Glutamatergic neuron (in vitro differentiated cells): ENCODE measurements at regions not wholly inside any gene's neighbourhood (a gene's known extent, or its start where the extent isn't known, plus 50 kb on each side); places are given as distances from the start of the nearest gene placed in this dataset.
"Not testable (repeated sequence)": the region's sequence is repeated elsewhere in the genome, so short reads cannot be mapped to it uniquely, and the experiment has no call there.

Source experiments
- DNase-seq: peaks from one replicate; pipeline ENCODE4 v3.0.0; 2022
- H3K27ac Mint-ChIP-seq: one replicate; pipeline ENCODE4 v1.8.0; 2020; ENCODE audit warnings: mild to moderate bottlenecking, mixed read lengths, inconsistent platforms; ENCODE audit not compliant: unreplicated experiment
- H3K27me3 Mint-ChIP-seq: one replicate; pipeline ENCODE4 v1.8.0; 2020; ENCODE audit warnings: mild to moderate bottlenecking, moderate library complexity, mixed read lengths, inconsistent platforms; ENCODE audit not compliant: unreplicated experiment
- H3K36me3 Mint-ChIP-seq: one replicate; pipeline ENCODE4 v1.8.0; 2020; ENCODE audit warnings: mild to moderate bottlenecking, mixed read lengths, inconsistent platforms; ENCODE audit not compliant: unreplicated experiment
- H3K4me1 Mint-ChIP-seq: one replicate; pipeline ENCODE4 v1.8.0; 2020; ENCODE audit warnings: mild to moderate bottlenecking, low read depth, mixed read lengths, inconsistent platforms; ENCODE audit not compliant: unreplicated experiment
- H3K4me3 Mint-ChIP-seq: one replicate; pipeline ENCODE4 v1.8.0; 2020; ENCODE audit warnings: mild to moderate bottlenecking, mixed read lengths, inconsistent platforms; ENCODE audit not compliant: unreplicated experiment
- H3K9me3 Mint-ChIP-seq: one replicate; pipeline ENCODE4 v1.8.0; 2020; ENCODE audit warnings: mild to moderate bottlenecking, moderate library complexity, mixed read lengths, inconsistent platforms; ENCODE audit not compliant: unreplicated experiment

GRCh38 chr7:76912011-76912814 lies 119.9 kb downstream of the SPDYE17 start:
- not testable (repeated sequence) for H3K4me1 Mint-ChIP-seq, H3K36me3 Mint-ChIP-seq, H3K9me3 Mint-ChIP-seq, H3K27ac Mint-ChIP-seq, H3K27me3 Mint-ChIP-seq, DNase-seq, H3K4me3 Mint-ChIP-seq

DNA sequence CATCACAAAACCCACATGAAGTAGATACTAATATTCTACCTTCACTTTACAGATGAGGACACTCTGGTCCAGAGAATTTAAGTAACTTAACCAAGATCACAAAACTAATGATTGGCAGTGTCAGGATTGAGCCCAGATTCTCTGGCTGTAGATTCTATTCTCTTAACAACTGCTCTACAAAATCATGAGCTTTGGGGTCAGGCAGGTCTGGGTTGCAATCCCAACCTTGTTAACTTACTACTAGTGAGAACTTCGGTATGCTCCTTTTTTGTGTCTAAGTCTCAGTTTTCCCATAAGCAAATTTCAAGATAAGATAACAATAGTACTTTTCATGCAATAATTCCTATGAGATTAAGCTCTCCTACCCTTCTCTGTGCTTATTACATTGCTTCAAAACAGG lies 127.5 kb downstream of the SPDYE17 start:
- not testable (repeated sequence) for H3K36me3 Mint-ChIP-seq, DNase-seq, H3K4me1 Mint-ChIP-seq, H3K4me3 Mint-ChIP-seq, H3K9me3 Mint-ChIP-seq, H3K27ac Mint-ChIP-seq, H3K27me3 Mint-ChIP-seq

DNA sequence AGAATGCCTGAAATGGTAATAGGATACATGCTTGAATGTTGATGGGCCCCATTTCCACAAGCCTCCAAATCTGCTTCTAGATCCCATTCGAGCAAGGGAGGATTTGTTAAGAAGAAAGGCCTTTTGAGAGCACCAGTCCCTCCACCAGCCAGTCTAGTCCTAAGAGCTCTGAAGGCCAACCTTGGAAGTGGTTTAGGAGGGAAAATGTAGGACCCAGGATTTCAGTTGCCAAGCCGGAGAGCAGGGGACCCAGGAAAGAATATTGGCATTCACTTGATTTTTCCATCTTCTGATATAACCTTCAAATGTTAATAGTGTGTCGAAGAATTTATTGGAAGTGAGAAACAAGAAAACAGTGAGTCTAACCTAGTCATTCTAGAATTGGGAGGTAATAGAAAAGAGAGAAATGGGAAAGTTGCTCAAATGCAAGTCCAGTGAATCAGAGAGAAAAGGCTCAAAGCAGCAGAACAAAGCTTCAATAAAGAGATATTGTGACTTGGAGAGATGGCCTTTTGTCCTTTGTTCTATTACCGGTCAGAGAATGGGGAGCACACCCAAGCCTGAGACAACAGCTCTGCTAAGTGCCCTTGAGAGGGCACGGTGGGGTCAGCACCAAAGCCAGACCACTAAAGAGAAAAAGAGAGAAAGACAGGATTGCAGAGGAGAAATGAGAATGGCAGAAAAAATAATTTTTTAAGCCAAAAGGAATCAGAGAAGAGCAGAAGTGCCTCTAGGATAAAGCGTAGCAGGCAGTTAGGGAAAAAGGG lies 130.0 kb downstream of the SPDYE17 start:
- H3K4me1 Mint-ChIP-seq, H3K36me3 Mint-ChIP-seq, DNase-seq, H3K27me3 Mint-ChIP-seq, H3K4me3 Mint-ChIP-seq, H3K9me3 Mint-ChIP-seq, H3K27ac Mint-ChIP-seq: not testable (repeated sequence)

DNA sequence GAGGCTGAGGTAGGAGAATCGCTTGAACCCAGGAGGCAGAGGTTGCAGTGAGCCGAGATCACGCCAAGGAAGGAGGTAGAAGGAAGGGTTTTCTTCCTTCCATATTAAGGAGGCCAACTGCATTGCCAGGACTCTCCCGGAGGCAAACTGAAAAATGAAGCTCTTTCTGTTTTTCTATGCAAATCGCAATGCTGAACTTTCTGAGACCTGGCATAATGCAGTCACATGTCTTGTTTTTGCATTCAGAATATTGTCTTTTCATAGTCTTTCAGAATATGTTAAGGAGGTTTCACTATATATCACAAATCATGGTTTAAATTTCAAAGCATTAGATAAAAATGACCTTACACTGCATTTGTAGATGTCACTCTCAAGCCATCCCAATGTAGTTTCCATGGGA lies 133.4 kb downstream of the SPDYE17 start:
- not testable (repeated sequence) for H3K9me3 Mint-ChIP-seq, H3K4me3 Mint-ChIP-seq, H3K36me3 Mint-ChIP-seq, H3K4me1 Mint-ChIP-seq, DNase-seq, H3K27ac Mint-ChIP-seq, H3K27me3 Mint-ChIP-seq

- H3K4me3 Mint-ChIP-seq, H3K36me3 Mint-ChIP-seq, H3K27ac Mint-ChIP-seq, H3K4me1 Mint-ChIP-seq, H3K9me3 Mint-ChIP-seq, H3K27me3 Mint-ChIP-seq, DNase-seq: not testable (repeated sequence)
Observed at GRCh38 chr7:76897007-76897406, 135.2 kb downstream of the SPDYE17 start.

- not testable (repeated sequence) for H3K27me3 Mint-ChIP-seq, H3K9me3 Mint-ChIP-seq, H3K27ac Mint-ChIP-seq, H3K4me3 Mint-ChIP-seq, H3K36me3 Mint-ChIP-seq, DNase-seq, H3K4me1 Mint-ChIP-seq
Observed at GRCh38 chr7:76895696-76896095, 136.5 kb downstream of the SPDYE17 start.

- DNase-seq, H3K36me3 Mint-ChIP-seq, H3K4me1 Mint-ChIP-seq, H3K9me3 Mint-ChIP-seq, H3K27ac Mint-ChIP-seq, H3K27me3 Mint-ChIP-seq, H3K4me3 Mint-ChIP-seq: not testable (repeated sequence)
Observed at GRCh38 chr7:76891771-76892170, 140.4 kb downstream of the SPDYE17 start.

DNA sequence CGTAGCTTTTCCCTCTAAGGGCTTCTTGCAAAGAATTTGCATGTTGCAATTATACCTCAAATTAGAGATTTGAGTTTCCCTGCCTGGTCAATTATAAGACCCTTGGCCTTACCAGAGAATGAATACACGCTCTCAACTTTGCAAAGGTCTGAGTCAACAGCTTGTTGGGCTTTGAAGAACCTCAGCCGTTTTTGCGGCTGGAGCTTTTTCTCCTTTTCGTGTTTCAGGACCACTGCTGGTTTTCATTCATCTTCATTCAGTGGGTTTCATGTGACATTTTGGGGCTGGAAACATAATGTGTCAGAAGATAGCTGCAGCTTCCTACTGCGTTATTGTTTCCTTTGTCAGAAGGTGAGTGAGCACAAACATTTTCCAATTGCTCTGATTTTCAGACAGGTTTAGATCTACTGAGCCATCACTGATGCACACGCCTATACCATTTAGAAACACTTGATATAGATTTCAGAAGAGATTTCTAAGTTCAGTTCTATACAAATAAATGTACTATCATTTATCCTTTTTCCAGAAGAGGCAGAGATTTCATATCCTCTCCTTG lies 152.3 kb downstream of the SPDYE17 start:
- not testable (repeated sequence) for DNase-seq, H3K4me3 Mint-ChIP-seq, H3K36me3 Mint-ChIP-seq, H3K27ac Mint-ChIP-seq, H3K9me3 Mint-ChIP-seq, H3K27me3 Mint-ChIP-seq, H3K4me1 Mint-ChIP-seq

GRCh38 chr7:76875760-76876159 lies 156.4 kb downstream of the SPDYE17 start:
- H3K27ac Mint-ChIP-seq, H3K4me3 Mint-ChIP-seq, H3K27me3 Mint-ChIP-seq, H3K9me3 Mint-ChIP-seq, H3K36me3 Mint-ChIP-seq, DNase-seq, H3K4me1 Mint-ChIP-seq: not testable (repeated sequence)

GRCh38 chr7:76870504-76870808 lies 161.7 kb downstream of the SPDYE17 start:
- not testable (repeated sequence) for H3K4me1 Mint-ChIP-seq, H3K9me3 Mint-ChIP-seq, H3K4me3 Mint-ChIP-seq, H3K27me3 Mint-ChIP-seq, DNase-seq, H3K36me3 Mint-ChIP-seq, H3K27ac Mint-ChIP-seq

- not testable (repeated sequence) for H3K4me1 Mint-ChIP-seq, H3K27me3 Mint-ChIP-seq, H3K27ac Mint-ChIP-seq, H3K36me3 Mint-ChIP-seq, H3K9me3 Mint-ChIP-seq, H3K4me3 Mint-ChIP-seq, DNase-seq
Observed at GRCh38 chr7:76867364-76867889, 164.7 kb downstream of the SPDYE17 start.

GRCh38 chr7:76863150-76863773 lies 168.9 kb downstream of the SPDYE17 start:
- not testable (repeated sequence) for H3K4me1 Mint-ChIP-seq, DNase-seq, H3K9me3 Mint-ChIP-seq, H3K27me3 Mint-ChIP-seq, H3K4me3 Mint-ChIP-seq, H3K27ac Mint-ChIP-seq, H3K36me3 Mint-ChIP-seq
